K562 (cell line): ENCODE measurements at regions not wholly inside any gene's neighbourhood (a gene's known extent, or its start where the extent isn't known, plus 50 kb on each side); places are given as distances from the start of the nearest gene placed in this dataset.

Experiments
- CBX2 ChIP-seq: fragments of 200-600 bp; sonication (generic); IDR thresholded peaks from one replicate; pipeline ENCODE4 v1.6.1; 2012; ENCODE audit warnings: mild to moderate bottlenecking, low read length, inconsistent platforms; ENCODE audit not compliant: insufficient read depth, poor library complexity, severe bottlenecking
- CEBPG ChIP-seq, 3 experiments: fragments of 200-800 bp in 1 of 3; sonication (Bioruptor generic) in 1 of 3; sonication (generic) in 1 of 3; formaldehyde crosslinking in 1 of 3; IDR thresholded peaks in 2 of 3; conservative IDR thresholded peaks in 1 of 3; 2 replicates each; pipeline versions ENCODE4 v1.6.1 to v1.8.0; 2016 to 2022; ENCODE audit warnings: missing compliant biosample characterization in 2 of 3, missing genetic modification characterization in 2 of 3, mild to moderate bottlenecking in 1 of 3, missing genetic modification reagents in 1 of 3
- FOSL1 ChIP-seq: fragments of 200-800 bp; sonication (Bioruptor generic); conservative IDR thresholded peaks from 2 replicates; pipeline ENCODE4 v1.6.1; 2016; ENCODE audit warnings: missing genetic modification characterization, missing compliant biosample characterization
- HNRNPH1 ChIP-seq: fragments of 200-400 bp; formaldehyde crosslinking; optimal IDR thresholded peaks from 2 replicates; pipeline ENCODE3; 2017; ENCODE audit warnings: low read depth, mild to moderate bottlenecking, low read length, moderate library complexity
- NR2F6 ChIP-seq: fragments of 450-650 bp; formaldehyde crosslinking; IDR thresholded peaks from 2 replicates; pipeline ENCODE4 v1.4.0; 2020; ENCODE audit warnings: mild to moderate bottlenecking
- PHF8 ChIP-seq: fragments of 200-600 bp; sonication (generic); IDR thresholded peaks from 2 replicates; pipeline ENCODE4 v1.6.1; 2012; ENCODE audit warnings: mixed run types, mild to moderate bottlenecking, inconsistent platforms, low read length, moderate library complexity, borderline replicate concordance
- SUPT5H ChIP-seq: fragments of 450-650 bp; IDR thresholded peaks from 2 replicates; pipeline ENCODE4 v1.6.1; 2016
- TF ChIP-seq, protein P1 (sequence below): fragments of 450-650 bp; IDR thresholded peaks from 2 replicates; pipeline ENCODE4 v1.6.1; 2016; ENCODE audit warnings: mild to moderate bottlenecking, moderate library complexity
- TF ChIP-seq, protein P2 (sequence below): fragments of 250-450 bp; sonication (Bioruptor Pico); IDR thresholded peaks from 2 replicates; pipeline ENCODE4 v1.6.1; 2021; ENCODE audit warnings: mild to moderate bottlenecking
- TF ChIP-seq, protein P3 (sequence below): fragments of 450-650 bp; IDR thresholded peaks from 2 replicates; pipeline ENCODE4 v1.6.1; 2016; ENCODE audit warnings: antibody characterized with exemption

DNA sequence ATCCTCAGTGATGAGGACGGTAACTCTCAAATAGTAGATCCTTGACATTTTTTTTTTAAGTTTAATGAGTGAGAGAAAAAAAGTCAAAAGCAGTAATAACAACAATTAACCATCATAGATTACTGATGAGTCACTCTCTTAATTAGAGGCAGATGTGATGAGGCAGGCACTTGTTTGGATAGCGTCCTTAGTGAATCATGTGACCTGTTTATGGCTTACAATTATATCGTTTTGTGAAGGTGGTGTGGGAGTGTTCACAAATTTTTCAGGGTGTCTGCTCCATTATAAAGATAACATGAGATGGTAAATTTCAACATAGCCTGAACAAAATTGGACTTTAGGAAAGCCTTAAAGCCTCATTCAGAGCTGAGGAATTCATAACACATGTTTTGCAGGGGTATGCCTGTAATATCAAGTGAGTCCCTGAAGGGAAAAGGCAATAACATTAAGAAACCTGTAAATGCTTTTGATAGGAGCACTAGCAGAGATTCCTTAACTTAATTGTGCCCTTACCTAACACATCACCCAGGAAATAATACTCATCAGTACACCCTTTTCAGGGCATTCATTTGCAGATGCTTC lies 51.9 kb upstream of the XIAP start (continued):
- TF ChIP-seq, protein P1, sequence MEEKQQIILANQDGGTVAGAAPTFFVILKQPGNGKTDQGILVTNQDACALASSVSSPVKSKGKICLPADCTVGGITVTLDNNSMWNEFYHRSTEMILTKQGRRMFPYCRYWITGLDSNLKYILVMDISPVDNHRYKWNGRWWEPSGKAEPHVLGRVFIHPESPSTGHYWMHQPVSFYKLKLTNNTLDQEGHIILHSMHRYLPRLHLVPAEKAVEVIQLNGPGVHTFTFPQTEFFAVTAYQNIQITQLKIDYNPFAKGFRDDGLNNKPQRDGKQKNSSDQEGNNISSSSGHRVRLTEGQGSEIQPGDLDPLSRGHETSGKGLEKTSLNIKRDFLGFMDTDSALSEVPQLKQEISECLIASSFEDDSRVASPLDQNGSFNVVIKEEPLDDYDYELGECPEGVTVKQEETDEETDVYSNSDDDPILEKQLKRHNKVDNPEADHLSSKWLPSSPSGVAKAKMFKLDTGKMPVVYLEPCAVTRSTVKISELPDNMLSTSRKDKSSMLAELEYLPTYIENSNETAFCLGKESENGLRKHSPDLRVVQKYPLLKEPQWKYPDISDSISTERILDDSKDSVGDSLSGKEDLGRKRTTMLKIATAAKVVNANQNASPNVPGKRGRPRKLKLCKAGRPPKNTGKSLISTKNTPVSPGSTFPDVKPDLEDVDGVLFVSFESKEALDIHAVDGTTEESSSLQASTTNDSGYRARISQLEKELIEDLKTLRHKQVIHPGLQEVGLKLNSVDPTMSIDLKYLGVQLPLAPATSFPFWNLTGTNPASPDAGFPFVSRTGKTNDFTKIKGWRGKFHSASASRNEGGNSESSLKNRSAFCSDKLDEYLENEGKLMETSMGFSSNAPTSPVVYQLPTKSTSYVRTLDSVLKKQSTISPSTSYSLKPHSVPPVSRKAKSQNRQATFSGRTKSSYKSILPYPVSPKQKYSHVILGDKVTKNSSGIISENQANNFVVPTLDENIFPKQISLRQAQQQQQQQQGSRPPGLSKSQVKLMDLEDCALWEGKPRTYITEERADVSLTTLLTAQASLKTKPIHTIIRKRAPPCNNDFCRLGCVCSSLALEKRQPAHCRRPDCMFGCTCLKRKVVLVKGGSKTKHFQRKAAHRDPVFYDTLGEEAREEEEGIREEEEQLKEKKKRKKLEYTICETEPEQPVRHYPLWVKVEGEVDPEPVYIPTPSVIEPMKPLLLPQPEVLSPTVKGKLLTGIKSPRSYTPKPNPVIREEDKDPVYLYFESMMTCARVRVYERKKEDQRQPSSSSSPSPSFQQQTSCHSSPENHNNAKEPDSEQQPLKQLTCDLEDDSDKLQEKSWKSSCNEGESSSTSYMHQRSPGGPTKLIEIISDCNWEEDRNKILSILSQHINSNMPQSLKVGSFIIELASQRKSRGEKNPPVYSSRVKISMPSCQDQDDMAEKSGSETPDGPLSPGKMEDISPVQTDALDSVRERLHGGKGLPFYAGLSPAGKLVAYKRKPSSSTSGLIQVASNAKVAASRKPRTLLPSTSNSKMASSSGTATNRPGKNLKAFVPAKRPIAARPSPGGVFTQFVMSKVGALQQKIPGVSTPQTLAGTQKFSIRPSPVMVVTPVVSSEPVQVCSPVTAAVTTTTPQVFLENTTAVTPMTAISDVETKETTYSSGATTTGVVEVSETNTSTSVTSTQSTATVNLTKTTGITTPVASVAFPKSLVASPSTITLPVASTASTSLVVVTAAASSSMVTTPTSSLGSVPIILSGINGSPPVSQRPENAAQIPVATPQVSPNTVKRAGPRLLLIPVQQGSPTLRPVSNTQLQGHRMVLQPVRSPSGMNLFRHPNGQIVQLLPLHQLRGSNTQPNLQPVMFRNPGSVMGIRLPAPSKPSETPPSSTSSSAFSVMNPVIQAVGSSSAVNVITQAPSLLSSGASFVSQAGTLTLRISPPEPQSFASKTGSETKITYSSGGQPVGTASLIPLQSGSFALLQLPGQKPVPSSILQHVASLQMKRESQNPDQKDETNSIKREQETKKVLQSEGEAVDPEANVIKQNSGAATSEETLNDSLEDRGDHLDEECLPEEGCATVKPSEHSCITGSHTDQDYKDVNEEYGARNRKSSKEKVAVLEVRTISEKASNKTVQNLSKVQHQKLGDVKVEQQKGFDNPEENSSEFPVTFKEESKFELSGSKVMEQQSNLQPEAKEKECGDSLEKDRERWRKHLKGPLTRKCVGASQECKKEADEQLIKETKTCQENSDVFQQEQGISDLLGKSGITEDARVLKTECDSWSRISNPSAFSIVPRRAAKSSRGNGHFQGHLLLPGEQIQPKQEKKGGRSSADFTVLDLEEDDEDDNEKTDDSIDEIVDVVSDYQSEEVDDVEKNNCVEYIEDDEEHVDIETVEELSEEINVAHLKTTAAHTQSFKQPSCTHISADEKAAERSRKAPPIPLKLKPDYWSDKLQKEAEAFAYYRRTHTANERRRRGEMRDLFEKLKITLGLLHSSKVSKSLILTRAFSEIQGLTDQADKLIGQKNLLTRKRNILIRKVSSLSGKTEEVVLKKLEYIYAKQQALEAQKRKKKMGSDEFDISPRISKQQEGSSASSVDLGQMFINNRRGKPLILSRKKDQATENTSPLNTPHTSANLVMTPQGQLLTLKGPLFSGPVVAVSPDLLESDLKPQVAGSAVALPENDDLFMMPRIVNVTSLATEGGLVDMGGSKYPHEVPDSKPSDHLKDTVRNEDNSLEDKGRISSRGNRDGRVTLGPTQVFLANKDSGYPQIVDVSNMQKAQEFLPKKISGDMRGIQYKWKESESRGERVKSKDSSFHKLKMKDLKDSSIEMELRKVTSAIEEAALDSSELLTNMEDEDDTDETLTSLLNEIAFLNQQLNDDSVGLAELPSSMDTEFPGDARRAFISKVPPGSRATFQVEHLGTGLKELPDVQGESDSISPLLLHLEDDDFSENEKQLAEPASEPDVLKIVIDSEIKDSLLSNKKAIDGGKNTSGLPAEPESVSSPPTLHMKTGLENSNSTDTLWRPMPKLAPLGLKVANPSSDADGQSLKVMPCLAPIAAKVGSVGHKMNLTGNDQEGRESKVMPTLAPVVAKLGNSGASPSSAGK: no peak
- peak; percentile 66 for TF ChIP-seq FOSL1
- no peak for TF ChIP-seq NR2F6
- TF ChIP-seq CEBPG (CRISPR knock-in tag; IDR thresholded peaks at IDR 0.05): no peak
- no peak for TF ChIP-seq CEBPG (tag; conservative IDR thresholded peaks at IDR 0.05 in 1 of 2, IDR thresholded peaks at IDR 0.05 in 1 of 2)
- TF ChIP-seq, protein P2, sequence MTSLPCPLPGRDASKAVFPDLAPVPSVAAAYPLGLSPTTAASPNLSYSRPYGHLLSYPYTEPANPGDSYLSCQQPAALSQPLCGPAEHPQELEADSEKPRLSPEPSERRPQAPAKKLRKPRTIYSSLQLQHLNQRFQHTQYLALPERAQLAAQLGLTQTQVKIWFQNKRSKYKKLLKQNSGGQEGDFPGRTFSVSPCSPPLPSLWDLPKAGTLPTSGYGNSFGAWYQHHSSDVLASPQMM (CRISPR knock-in tag): no peak
- TF ChIP-seq HNRNPH1: no peak
- TF ChIP-seq SUPT5H: no peak
- no peak for TF ChIP-seq PHF8
- TF ChIP-seq CBX2: no peak
- TF ChIP-seq, protein P3, sequence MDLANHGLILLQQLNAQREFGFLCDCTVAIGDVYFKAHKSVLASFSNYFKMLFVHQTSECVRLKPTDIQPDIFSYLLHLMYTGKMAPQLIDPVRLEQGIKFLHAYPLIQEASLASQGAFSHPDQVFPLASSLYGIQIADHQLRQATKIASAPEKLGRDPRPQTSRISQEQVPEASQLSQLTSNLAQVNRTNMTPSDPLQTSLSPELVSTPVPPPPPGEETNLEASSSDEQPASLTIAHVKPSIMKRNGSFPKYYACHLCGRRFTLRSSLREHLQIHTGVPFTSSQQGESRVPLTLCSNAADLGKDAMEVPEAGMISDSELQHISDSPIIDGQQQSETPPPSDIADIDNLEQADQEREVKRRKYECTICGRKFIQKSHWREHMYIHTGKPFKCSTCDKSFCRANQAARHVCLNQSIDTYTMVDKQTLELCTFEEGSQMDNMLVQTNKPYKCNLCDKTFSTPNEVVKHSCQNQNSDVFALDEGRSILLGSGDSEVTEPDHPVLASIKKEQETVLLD: no peak
